Activated B cell treated with CpG ODN at 0.5 μM for 24 hours (primary cell): ENCODE measurements at regions not wholly inside any gene's neighbourhood (a gene's known extent, or its start where the extent isn't known, plus 50 kb on each side); places are given as distances from the start of the nearest gene placed in this dataset.
A peak's percentile ranks its signal among the peaks of the same experiment; 100 is the strongest.

Source experiments
- ATAC-seq: fragments of 200-7000 bp; cut with Tn5 transposase; one replicate; pipeline ENCODE4 v1.10.0; 2021; ENCODE audit warnings: low read depth, mild to moderate bottlenecking, moderate library complexity
- CTCF ChIA-PET: fragments of 350-600 bp; sonication (Branson Sonifier 250); formaldehyde crosslinking; loops from one replicate; lab custom pipeline; 2021; ENCODE audit warnings: antibody characterized with exemption; lab: Charles Lee
- POLR2A ChIA-PET: fragments of 350-600 bp; sonication (Branson Sonifier 250); formaldehyde crosslinking; loops from one replicate; lab custom pipeline; 2021; ENCODE audit warnings: antibody characterized with exemption; lab: Charles Lee
- DNase-seq: peaks from one replicate; pipeline ENCODE4 v3.0.0; 2022
- H3K27ac Mint-ChIP-seq: one replicate; pipeline ENCODE4 v1.8.0; 2020; ENCODE audit warnings: mixed read lengths
- H3K27me3 Mint-ChIP-seq: one replicate; pipeline ENCODE4 v1.8.0; 2021; ENCODE audit warnings: mixed read lengths
- H3K36me3 Mint-ChIP-seq: one replicate; pipeline ENCODE4 v1.8.0; 2021; ENCODE audit warnings: low read depth, mixed read lengths
- H3K4me1 Mint-ChIP-seq: one replicate; pipeline ENCODE4 v1.8.0; 2021; ENCODE audit warnings: mixed read lengths
- H3K4me3 Mint-ChIP-seq: one replicate; pipeline ENCODE4 v1.8.0; 2020; ENCODE audit warnings: mild to moderate bottlenecking, mixed read lengths
- H3K9me3 Mint-ChIP-seq: one replicate; pipeline ENCODE4 v1.8.0; 2020; ENCODE audit warnings: mixed read lengths
- CTCF ChIP-seq: fragments of 200-600 bp; IDR thresholded peaks from one replicate; pipeline ENCODE4 v1.8.0; 2022; ENCODE audit warnings: antibody characterized with exemption, mild to moderate bottlenecking
- intact Hi-C: fragments of 100-400 bp; cut with micrococcal nuclease; formaldehyde crosslinking; loops from one replicate; pipeline ENCODE4 v1.15.1; 2024

GRCh38 chr18:47683774-47684173 is 246.7 kb downstream of the SMAD2 start:
- peaks cover 53% of the 10 kb centered on the region for H3K4me1 Mint-ChIP-seq
- no peak for TF ChIP-seq CTCF
- intact Hi-C loops = loop anchor here (10.0 kb wide), 2 partner anchors 769 to 1519 kb away; partner anchors contain the start of genes KATNAL2 and PIAS2
- H3K27ac Mint-ChIP-seq = no peak overlapping the region
- CTCF ChIA-PET = interaction anchor here (1.5 kb wide), 1 partner anchor 65 kb away, joined by 5 read pairs; no protein-coding TSS in a partner anchor
- H3K36me3 Mint-ChIP-seq = no peaks in the 10 kb centered on the region
- no peak overlapping the region for H3K4me3 Mint-ChIP-seq
- no peaks in the 10 kb centered on the region for H3K9me3 Mint-ChIP-seq
- DNase-seq (no peak), ATAC-seq (no peak)
- H3K27me3 Mint-ChIP-seq = no peaks in the 10 kb centered on the region
- POLR2A ChIA-PET = no interaction called here

- intact Hi-C loops = loop anchor here (10.0 kb wide), 2 partner anchors 768 to 1518 kb away; partner anchors contain the start of genes KATNAL2 and PIAS2
- ChIA-PET POLR2A (no interaction called here), CTCF (interaction anchor here (1.5 kb wide), 1 partner anchor 66 kb away, joined by 5 read pairs; no protein-coding TSS in a partner anchor)
- ATAC-seq (no peak), DNase-seq (no peak)
- H3K9me3 Mint-ChIP-seq = no peaks in the 10 kb centered on the region
- no peak for TF ChIP-seq CTCF
- H3K4me1 Mint-ChIP-seq = peaks cover 61% of the 10 kb centered on the region
- no peaks in the 10 kb centered on the region for H3K27me3 Mint-ChIP-seq
- no peaks in the 10 kb centered on the region for H3K36me3 Mint-ChIP-seq
- H3K27ac Mint-ChIP-seq = peak overlapping the region; percentile 91
- H3K4me3 Mint-ChIP-seq = no peak overlapping the region
Measured at GRCh38 chr18:47682876-47683275, 247.6 kb downstream of the SMAD2 start.

GRCh38 chr18:47680488-47680887 is 250.0 kb downstream of the SMAD2 start:
- H3K9me3 Mint-ChIP-seq = no peaks in the 10 kb centered on the region
- H3K4me3 Mint-ChIP-seq = peak overlapping the region; percentile 48
- ATAC-seq (peak; percentile 72), DNase-seq (no peak)
- H3K36me3 Mint-ChIP-seq = no peaks in the 10 kb centered on the region
- H3K27me3 Mint-ChIP-seq = no peaks in the 10 kb centered on the region
- TF ChIP-seq CTCF = no peak
- peak overlapping the region; percentile 91 for H3K27ac Mint-ChIP-seq
- peaks cover 77% of the 10 kb centered on the region for H3K4me1 Mint-ChIP-seq
- ChIA-PET CTCF (interaction anchor here (0.9 to 1.8 kb wide), 3 partner anchors 67 to 83 kb away, joined by 3 to 7 read pairs (median 5); no protein-coding TSS in a partner anchor), POLR2A (interaction anchor here (2.0 kb wide), 1 partner anchor 530 kb away, joined by 7 read pairs; the partner anchor contains the start of gene HDHD2)
- intact Hi-C loops = loop anchor here (2.0 to 10.0 kb wide), 3 partner anchors 34 to 1516 kb away; partner anchors contain the start of genes KATNAL2 and PIAS2

- ChIA-PET POLR2A (interaction anchor here (2.0 kb wide), 1 partner anchor 530 kb away, joined by 7 read pairs; the partner anchor contains the start of gene HDHD2), CTCF (interaction anchor here (1.1 to 1.5 kb wide), 2 partner anchors 67 to 69 kb away, joined by 3 to 6 read pairs; no protein-coding TSS in a partner anchor)
- Mint-ChIP-seq H3K4me3 (peak overlapping the region; percentile 24), H3K27ac (peak overlapping the region; percentile 91), H3K9me3 (no peaks in the 10 kb centered on the region), H3K27me3 (no peaks in the 10 kb centered on the region), H3K36me3 (no peaks in the 10 kb centered on the region), H3K4me1 (peaks cover 77% of the 10 kb centered on the region)
- ATAC-seq (peak; percentile 77), DNase-seq (no peak)
- TF ChIP-seq CTCF = no peak
- intact Hi-C loops = loop anchor here (2.0 to 10.0 kb wide), 3 partner anchors 33 to 1515 kb away; partner anchors contain the start of genes KATNAL2 and PIAS2
Measured at GRCh38 chr18:47679864-47680263, 250.6 kb downstream of the SMAD2 start.

GRCh38 chr18:47677952-47678351 is 252.5 kb downstream of the SMAD2 start:
- intact Hi-C loops = no loop called here
- ATAC-seq (peak; percentile 35), DNase-seq (no peak)
- no peaks in the 10 kb centered on the region for H3K9me3 Mint-ChIP-seq
- ChIA-PET CTCF (no interaction called here), POLR2A (interaction anchor here (0.7 to 0.9 kb wide), 2 partner anchors 12 to 26 kb away, joined by 3 read pairs; no protein-coding TSS in a partner anchor)
- no peaks in the 10 kb centered on the region for H3K27me3 Mint-ChIP-seq
- H3K27ac Mint-ChIP-seq = peak overlapping the region; percentile 88
- peak overlapping the region; percentile 53 for H3K4me3 Mint-ChIP-seq
- no peaks in the 10 kb centered on the region for H3K36me3 Mint-ChIP-seq
- TF ChIP-seq CTCF = no peak
- peaks cover 65% of the 10 kb centered on the region for H3K4me1 Mint-ChIP-seq
